NAMALWA (cell line): ENCODE measurements at regions not wholly inside any gene's neighbourhood (a gene's known extent, or its start where the extent isn't known, plus 50 kb on each side); places are given as distances from the start of the nearest gene placed in this dataset.
A peak's percentile ranks its signal among the peaks of the same experiment; 100 is the strongest.
"Not testable (repeated sequence)": the region's sequence is repeated elsewhere in the genome, so short reads cannot be mapped to it uniquely, and the experiment has no call there.

Source experiments
- DNase-seq: peaks from one replicate; pipeline ENCODE4 v3.0.0-alpha.2; 2015; ENCODE audit warnings: low spot score

- DNase-seq, result no peak
These were observed 280.9 kb downstream of the RAP2B start for GRCh38 chr3:153442799-153443487.

GRCh38 chr3:153443961-153444360 lies 281.9 kb downstream of the RAP2B start:
- DNase-seq, result peak; percentile 54

- no peak for DNase-seq
These were observed 283.8 kb downstream of the RAP2B start for GRCh38 chr3:153445817-153446216.

- no peak for DNase-seq
These were observed 286.3 kb downstream of the RAP2B start for GRCh38 chr3:153448151-153448829.

- DNase-seq, result no peak
These were observed 295.0 kb downstream of the RAP2B start for GRCh38 chr3:153456833-153457545.

GRCh38 chr3:153458881-153459280 lies 296.9 kb downstream of the RAP2B start:
- DNase-seq, result no peak

GRCh38 chr3:153462545-153462944 lies 300.5 kb downstream of the RAP2B start:
- no peak for DNase-seq

GRCh38 chr3:153463895-153464294 lies 301.9 kb downstream of the RAP2B start:
- DNase-seq, result peak; percentile 48

GRCh38 chr3:153469162-153469561 lies 307.1 kb downstream of the RAP2B start:
- no peak for DNase-seq

GRCh38 chr3:153484842-153485241 lies 322.8 kb downstream of the RAP2B start:
- DNase-seq, result no peak

- DNase-seq, result no peak
These were observed 333.4 kb downstream of the RAP2B start for GRCh38 chr3:153495422-153495821.

- DNase-seq, result no peak
These were observed 340.7 kb downstream of the RAP2B start for GRCh38 chr3:153502682-153503081.

- DNase-seq, result no peak
These were observed 341.8 kb downstream of the RAP2B start for GRCh38 chr3:153503873-153504272.

- not testable (repeated sequence) for DNase-seq
These were observed 344.2 kb downstream of the RAP2B start for GRCh38 chr3:153506205-153506604.

- not testable (repeated sequence) for DNase-seq
These were observed 344.7 kb downstream of the RAP2B start for GRCh38 chr3:153506686-153507085.

GRCh38 chr3:153513236-153513635 lies 351.2 kb downstream of the RAP2B start:
- DNase-seq, result peak; percentile 56

GRCh38 chr3:153528473-153528872 lies 366.4 kb downstream of the RAP2B start:
- DNase-seq, result no peak

GRCh38 chr3:153539263-153539662 lies 377.2 kb downstream of the RAP2B start:
- DNase-seq, result no peak

GRCh38 chr3:153545471-153545870 lies 383.4 kb downstream of the RAP2B start:
- no peak for DNase-seq

- DNase-seq, result no peak
These were observed 385.9 kb downstream of the RAP2B start for GRCh38 chr3:153547970-153548369.

GRCh38 chr3:153549686-153550085 lies 387.7 kb downstream of the RAP2B start:
- DNase-seq, result not testable (repeated sequence)

GRCh38 chr3:153551536-153552285 lies 389.7 kb downstream of the RAP2B start:
- no peak for DNase-seq
